Heart left ventricle (tissue), 16 donors: ENCODE measurements at regions not wholly inside any gene's neighbourhood (a gene's known extent, or its start where the extent isn't known, plus 50 kb on each side); places are given as distances from the start of the nearest gene placed in this dataset.

Experiments
- ATAC-seq, 4 donors: fragments of 200-7000 bp; cut with Tn5 transposase; one replicate each; pipeline ENCODE4 v1.9.1; 2020 to 2022; ENCODE audit warnings: moderate library complexity in 4 of 4, mild to moderate bottlenecking in 3 of 4, moderate number of reproducible peaks in 1 of 4
- DNase-seq, 5 donors: peaks; one replicate each; pipeline ENCODE4 v3.0.0-alpha.2; 2020
- H3K27ac ChIP-seq, 12 donors: fragments of 200-600 bp; sonication (generic) in 4 of 12; one replicate each; pipeline versions ENCODE4 v1.5.0 to v1.8.0; 2016 to 2022; ENCODE audit warnings: mild to moderate bottlenecking in 2 of 12
- H3K27me3 ChIP-seq, 9 donors: fragments of 200-600 bp; sonication (generic) in 2 of 9; one replicate each; pipeline versions ENCODE4 v1.5.1 to v1.8.0; 2016 to 2022; ENCODE audit warnings: mild to moderate bottlenecking in 3 of 9
- H3K36me3 ChIP-seq, 9 donors: fragments of 200-600 bp; sonication (generic) in 2 of 9; one replicate each; pipeline versions ENCODE4 v1.5.0 to v1.8.0; 2018 to 2022; ENCODE audit warnings: mild to moderate bottlenecking in 2 of 9
- H3K4me1 ChIP-seq, 12 donors: fragments of 200-600 bp; sonication (generic) in 4 of 12; one replicate each; pipeline versions ENCODE4 v1.5.0 to v1.8.0; 2016 to 2022; ENCODE audit warnings: mild to moderate bottlenecking in 3 of 12
- H3K4me3 ChIP-seq, 12 donors: fragments of 200-600 bp; sonication (generic) in 4 of 12; one replicate each; pipeline versions ENCODE4 v1.5.0 to v1.8.0; 2017 to 2022; ENCODE audit warnings: mild to moderate bottlenecking in 9 of 12, moderate library complexity in 4 of 12
- H3K9me3 ChIP-seq, 12 donors: fragments of 200-600 bp; sonication (generic) in 4 of 12; one replicate each; pipeline versions ENCODE4 v1.5.0 to v1.8.0; 2016 to 2022; ENCODE audit warnings: mild to moderate bottlenecking in 1 of 12
- POLR2A ChIP-seq, 2 donors: fragments of 450-650 bp; IDR thresholded peaks; one replicate each; pipeline ENCODE4 v1.6.1; 2017; ENCODE audit warnings: antibody characterized with exemption in 2 of 2, mild to moderate bottlenecking in 2 of 2, moderate library complexity in 2 of 2
- WGBS, 4 donors: extraction: QIAGEN DNeasy Blood & Tissue Kit in 2 of 4; methylation state at CpG; one replicate each; pipeline versions ENCODE4 v1.1.5 to v1.1.7; 2013 to 2018; 5-methylcytosine and 5-hydroxymethylcytosine counted together
- intact Hi-C, 10 donors: fragments of 100-400 bp; cut with DNase I; formaldehyde crosslinking; loops; one replicate each; pipeline versions ENCODE4 v1.11.1 to v1.14.2; 2022
- TF ChIP-seq, protein P1 (sequence below), 12 donors: fragments of 200-600 bp; sonication (generic) in 4 of 12; IDR thresholded peaks; one replicate each; pipeline versions ENCODE4 v1.5.0 to v1.8.0; 2018 to 2022; ENCODE audit warnings: antibody characterized with exemption in 12 of 12, mild to moderate bottlenecking in 5 of 12
- donor health status: ischemic (EF 13 %, LVEDD 7.1; RV severe dilation, severe dysfunction).
- donor health status: healthy with polysubstance abuse.
- donor health status: DM: no; HTN: yes; CAD: no.
- donor health status: DM: no; HTN: no; CAD: no.
- donor health status: ischemic (EF 25% LVEDD 6.9; RV normal size, moderate dysfunction).
- donor health status: ischemic (EF 25% LVEDD 5.7; RV mildly dilated, moderate dysfunction).
- donor health status: healthy.
- donor health status: DM: yes; HTN: yes; CAD: no.
- donor health status: ischemic (EF 35%, LVEDD 5.7; RV mildly dilated, moderate dysfunction).
- donor health status: nonischemic (EF 11% LVEDD 7.7; RV severe dilation, severe dysfunction).
- donor health status: DM: yes; HTN: yes; CAD: no.
- donor health status: PGD.
- donor health status: ischemic (EF 29% LVEDD 5.4; RV normal size, mild dysfunction).
- donor health status: nonischemic (EF 23%, LVEDD 6.1; RV moderate dilation, normal function).

DNA sequence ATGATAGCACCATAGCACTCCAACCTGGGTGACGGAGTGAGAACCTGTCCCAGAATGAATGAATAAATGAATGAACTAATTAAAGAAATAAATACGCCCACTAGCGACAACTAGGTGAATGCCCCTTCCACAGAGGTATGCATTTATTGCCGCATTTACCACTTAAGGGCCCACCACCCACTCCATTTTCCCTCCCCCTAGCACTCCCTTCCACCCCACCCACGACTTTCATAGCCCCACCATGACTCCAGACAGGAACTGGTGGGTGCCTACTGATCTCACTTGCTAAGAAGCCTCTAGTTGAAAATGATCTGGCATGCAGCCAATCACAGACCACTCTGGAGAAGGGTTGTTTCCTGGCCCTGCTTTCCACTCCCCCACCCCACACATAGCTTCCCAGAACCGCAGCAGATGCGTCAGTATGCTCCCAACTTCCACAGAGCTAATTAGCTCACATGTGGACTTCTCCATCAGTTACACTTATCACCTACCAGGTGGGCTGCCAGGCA lies 167.6 kb downstream of the WT1 start:
- ATAC-seq (no peak), DNase-seq (no peak)
- H3K4me1 ChIP-seq, result no peaks in the 10 kb centered on the region
- intact Hi-C loops, result no loop called here
- H3K27ac ChIP-seq, result no peak overlapping the region
- peaks cover 0 to under 1% (median 0%) of the 10 kb centered on the region in 9 donors for H3K27me3 ChIP-seq
- 65 to 70% (median 68%) methylated on average over 7 of the region's 7 CpGs for WGBS, 4 donors
- no peak overlapping the region for H3K4me3 ChIP-seq
- H3K36me3 ChIP-seq, result no peaks in the 10 kb centered on the region
- no peaks in the 10 kb centered on the region for H3K9me3 ChIP-seq
- TF ChIP-seq POLR2A (IDR thresholded peaks at IDR 0.05), result no peak
- TF ChIP-seq, protein P1, sequence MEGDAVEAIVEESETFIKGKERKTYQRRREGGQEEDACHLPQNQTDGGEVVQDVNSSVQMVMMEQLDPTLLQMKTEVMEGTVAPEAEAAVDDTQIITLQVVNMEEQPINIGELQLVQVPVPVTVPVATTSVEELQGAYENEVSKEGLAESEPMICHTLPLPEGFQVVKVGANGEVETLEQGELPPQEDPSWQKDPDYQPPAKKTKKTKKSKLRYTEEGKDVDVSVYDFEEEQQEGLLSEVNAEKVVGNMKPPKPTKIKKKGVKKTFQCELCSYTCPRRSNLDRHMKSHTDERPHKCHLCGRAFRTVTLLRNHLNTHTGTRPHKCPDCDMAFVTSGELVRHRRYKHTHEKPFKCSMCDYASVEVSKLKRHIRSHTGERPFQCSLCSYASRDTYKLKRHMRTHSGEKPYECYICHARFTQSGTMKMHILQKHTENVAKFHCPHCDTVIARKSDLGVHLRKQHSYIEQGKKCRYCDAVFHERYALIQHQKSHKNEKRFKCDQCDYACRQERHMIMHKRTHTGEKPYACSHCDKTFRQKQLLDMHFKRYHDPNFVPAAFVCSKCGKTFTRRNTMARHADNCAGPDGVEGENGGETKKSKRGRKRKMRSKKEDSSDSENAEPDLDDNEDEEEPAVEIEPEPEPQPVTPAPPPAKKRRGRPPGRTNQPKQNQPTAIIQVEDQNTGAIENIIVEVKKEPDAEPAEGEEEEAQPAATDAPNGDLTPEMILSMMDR (IDR thresholded peaks at IDR 0.05), result no peak

DNA sequence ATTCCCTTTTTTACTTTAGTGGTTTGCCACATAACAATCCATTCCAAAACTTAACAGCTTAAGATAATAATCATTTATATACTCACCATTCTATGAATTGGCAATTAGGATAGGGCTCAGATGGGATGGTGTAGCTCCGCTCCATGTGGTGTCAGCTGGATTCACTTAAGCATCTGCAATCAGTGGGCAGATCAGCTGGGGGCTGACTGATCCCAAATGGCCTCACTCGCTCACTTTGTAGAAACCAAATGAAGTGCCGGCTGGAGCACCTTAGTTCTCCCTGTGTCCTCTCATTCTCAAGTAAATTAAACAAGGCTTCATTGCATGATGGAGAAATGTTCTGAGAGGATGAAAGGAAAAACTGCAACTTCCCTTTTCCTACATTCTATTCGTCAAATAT lies 161.4 kb downstream of the WT1 start:
- Histone ChIP-seq H3K36me3 (no peaks in the 10 kb centered on the region), H3K27me3 (no peaks in the 10 kb centered on the region), H3K9me3 (no peaks in the 10 kb centered on the region), H3K27ac (no peak overlapping the region), H3K4me1 (no peaks in the 10 kb centered on the region), H3K4me3 (no peak overlapping the region)
- intact Hi-C loops, result no loop called here
- ATAC-seq, result no peak
- no peak for DNase-seq
- TF ChIP-seq, protein P1 (IDR thresholded peaks at IDR 0.05), result no peak
- no peak for TF ChIP-seq POLR2A (IDR thresholded peaks at IDR 0.05)
- 70 to 82% (median 74%) methylated on average over 4 of the region's 4 CpGs for WGBS, 4 donors

DNA sequence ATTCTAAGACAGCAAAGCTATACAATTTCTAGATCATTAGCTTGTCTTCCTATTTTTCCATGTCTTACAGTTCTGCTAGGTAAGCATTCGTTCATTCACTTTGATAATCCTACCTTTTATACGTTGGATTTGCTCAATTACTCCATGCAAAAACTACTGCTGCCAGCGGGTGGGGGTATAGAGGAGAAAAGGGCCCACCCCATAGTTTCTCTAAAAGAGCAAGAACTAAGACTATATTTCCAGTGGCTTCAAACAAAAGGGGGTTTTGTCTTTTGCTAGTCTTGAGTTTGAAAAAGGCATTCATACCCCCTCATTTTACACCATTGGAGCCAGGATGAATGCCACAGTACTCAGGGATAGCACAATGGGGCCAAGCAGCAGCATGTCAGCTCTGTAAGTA lies 155.7 kb downstream of the WT1 start:
- Histone ChIP-seq H3K9me3 (peaks cover 0 to 12% (median 0%) of the 10 kb centered on the region in 12 donors), H3K4me3 (no peak overlapping the region), H3K4me1 (no peaks in the 10 kb centered on the region), H3K27ac (no peak overlapping the region), H3K27me3 (no peaks in the 10 kb centered on the region), H3K36me3 (no peaks in the 10 kb centered on the region)
- TF ChIP-seq POLR2A (IDR thresholded peaks at IDR 0.05), result no peak
- TF ChIP-seq, protein P1 (IDR thresholded peaks at IDR 0.05), result no peak
- 53 to 71% (median 60%) methylated on average over 3 of the region's 3 CpGs for WGBS, 4 donors
- intact Hi-C loops, result no loop called here
- ATAC-seq, result no peak
- DNase-seq, result no peak

DNA sequence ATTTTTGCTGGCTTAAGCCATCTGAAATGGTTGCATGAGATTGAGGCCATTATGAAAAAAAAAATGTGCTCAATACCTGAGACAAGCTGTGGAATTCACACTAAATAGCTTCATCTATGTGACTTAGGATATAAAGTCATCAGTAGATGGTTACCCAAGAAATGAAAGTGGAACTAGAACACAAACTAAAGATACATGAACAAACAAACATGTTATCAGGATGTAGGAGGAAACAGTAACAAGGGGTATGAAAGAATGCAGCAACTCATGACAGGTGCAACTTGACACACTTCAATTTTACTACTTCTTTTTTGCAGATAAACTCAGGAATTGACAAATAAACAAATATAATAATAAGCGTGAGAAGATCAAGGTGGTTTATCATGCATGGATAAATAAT lies 155.0 kb downstream of the WT1 start:
- TF ChIP-seq, protein P1 (IDR thresholded peaks at IDR 0.05), result no peak
- no peak for TF ChIP-seq POLR2A (IDR thresholded peaks at IDR 0.05)
- 89 to 96% (median 92%) methylated on average over 1 of the region's 1 CpG for WGBS, 4 donors
- H3K36me3 ChIP-seq, result no peaks in the 10 kb centered on the region
- H3K4me3 ChIP-seq, result no peak overlapping the region
- no peaks in the 10 kb centered on the region for H3K27me3 ChIP-seq
- no peak overlapping the region for H3K27ac ChIP-seq
- DNase-seq (no peak), ATAC-seq (no peak)
- H3K9me3 ChIP-seq, result peaks cover 0 to 12% (median 0%) of the 10 kb centered on the region in 12 donors
- intact Hi-C loops, result no loop called here
- H3K4me1 ChIP-seq, result no peaks in the 10 kb centered on the region
